Transverse colon (tissue), 4 donors: ENCODE measurements at regions not wholly inside any gene's neighbourhood (a gene's known extent, or its start where the extent isn't known, plus 50 kb on each side); places are given as distances from the start of the nearest gene placed in this dataset.

Experiments used
- DNase-seq: peaks from one replicate; pipeline ENCODE4 v3.0.0-alpha.2; 2019
- H3K27ac ChIP-seq, 4 donors: fragments of 200-600 bp; sonication (generic); 2 replicates each; pipeline ENCODE4 v1.5.1; 2016 to 2018; ENCODE audit warnings: inconsistent platforms in 4 of 4
- H3K27me3 ChIP-seq: fragments of 200-600 bp; sonication (generic); 2 replicates; pipeline ENCODE4 v1.5.1; 2017; ENCODE audit warnings: inconsistent platforms
- H3K36me3 ChIP-seq, 4 donors: fragments of 200-600 bp; sonication (generic); 2 replicates each; pipeline ENCODE4 v1.5.1; 2017 to 2019; ENCODE audit warnings: inconsistent platforms in 4 of 4
- H3K4me1 ChIP-seq, 4 donors: fragments of 200-600 bp; sonication (generic); 2 replicates each; pipeline ENCODE4 v1.5.1; 2017 to 2020; ENCODE audit warnings: inconsistent platforms in 4 of 4
- H3K4me3 ChIP-seq, 4 donors: fragments of 200-600 bp; sonication (generic); 1 replicate in 1 of 4; 2 replicates in 3 of 4; pipeline versions ENCODE4 v1.5.1 to v1.6.1; 2017 to 2019; ENCODE audit warnings: inconsistent platforms in 4 of 4
- H3K9me3 ChIP-seq, 2 donors: fragments of 200-600 bp; sonication (generic); 2 replicates each; pipeline ENCODE4 v1.5.1; 2017 to 2019; ENCODE audit warnings: inconsistent platforms in 2 of 2
- EP300 ChIP-seq: sonication (generic); formaldehyde crosslinking; IDR thresholded peaks from one replicate; pipeline ENCODE4 v1.6.1; 2017; ENCODE audit warnings: antibody characterized with exemption, low read depth
- POLR2A ChIP-seq: fragments of 450-650 bp; IDR thresholded peaks from one replicate; pipeline ENCODE4 v1.6.1; 2016; ENCODE audit warnings: antibody characterized with exemption, mild to moderate bottlenecking, moderate library complexity
- POLR2AphosphoS5 ChIP-seq, 3 donors: sonication (generic); formaldehyde crosslinking; IDR thresholded peaks; one replicate each; pipeline ENCODE4 v1.6.1; 2016; ENCODE audit warnings: antibody characterized with exemption in 3 of 3
- WGBS, 2 donors: methylation state at CpG; one replicate each; pipeline ENCODE4 v1.1.5; 2018; ENCODE audit warnings: low coverage in 1 of 2; 5-methylcytosine and 5-hydroxymethylcytosine counted together
- in situ Hi-C, 4 donors: fragments of 200-750 bp; cut with MboI; loops; one replicate each; pipeline versions ENCODE4 v1.15.0 to v1.15.1; 2017; ENCODE audit warnings: low sequenced_read_pairs in 3 of 4, low pct_ligation_motif_present in 1 of 4, low pct_unique_long_range_greater_than_20kb in 1 of 4
- intact Hi-C: fragments of 100-400 bp; cut with DNase I; formaldehyde crosslinking; loops from one replicate; pipeline ENCODE4 v1.15.1; 2023; ENCODE audit warnings: low total_unique reads
- TF ChIP-seq, protein P1 (sequence below), 5 experiments: fragments of 200-600 bp in 3 of 5; fragments of 450-650 bp in 2 of 5; sonication (generic) in 3 of 5; IDR thresholded peaks; 1 replicate in 2 of 5; 2 replicates in 3 of 5; pipeline ENCODE4 v1.5.1; 2016 to 2017; ENCODE audit warnings: antibody characterized with exemption in 5 of 5, inconsistent platforms in 3 of 5, mild to moderate bottlenecking in 2 of 5, moderate library complexity in 1 of 5

GRCh38 chr2:40033781-40034180 is 254.7 kb upstream of the THUMPD2 start:
- WGBS, 2 donors: 69 to 74% methylated on average over 4 of the region's 4 CpGs
- TF ChIP-seq, protein P1, sequence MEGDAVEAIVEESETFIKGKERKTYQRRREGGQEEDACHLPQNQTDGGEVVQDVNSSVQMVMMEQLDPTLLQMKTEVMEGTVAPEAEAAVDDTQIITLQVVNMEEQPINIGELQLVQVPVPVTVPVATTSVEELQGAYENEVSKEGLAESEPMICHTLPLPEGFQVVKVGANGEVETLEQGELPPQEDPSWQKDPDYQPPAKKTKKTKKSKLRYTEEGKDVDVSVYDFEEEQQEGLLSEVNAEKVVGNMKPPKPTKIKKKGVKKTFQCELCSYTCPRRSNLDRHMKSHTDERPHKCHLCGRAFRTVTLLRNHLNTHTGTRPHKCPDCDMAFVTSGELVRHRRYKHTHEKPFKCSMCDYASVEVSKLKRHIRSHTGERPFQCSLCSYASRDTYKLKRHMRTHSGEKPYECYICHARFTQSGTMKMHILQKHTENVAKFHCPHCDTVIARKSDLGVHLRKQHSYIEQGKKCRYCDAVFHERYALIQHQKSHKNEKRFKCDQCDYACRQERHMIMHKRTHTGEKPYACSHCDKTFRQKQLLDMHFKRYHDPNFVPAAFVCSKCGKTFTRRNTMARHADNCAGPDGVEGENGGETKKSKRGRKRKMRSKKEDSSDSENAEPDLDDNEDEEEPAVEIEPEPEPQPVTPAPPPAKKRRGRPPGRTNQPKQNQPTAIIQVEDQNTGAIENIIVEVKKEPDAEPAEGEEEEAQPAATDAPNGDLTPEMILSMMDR (IDR thresholded peaks at IDR 0.05): no peak
- TF ChIP-seq EP300 (no peak), POLR2AphosphoS5 (IDR thresholded peaks at IDR 0.05) (no peak), POLR2A (no peak)
- in situ Hi-C loops (no loop called here), intact Hi-C loops (no loop called here)
- Histone ChIP-seq H3K27me3 (no peaks in the 10 kb centered on the region), H3K4me1 (peaks cover 0 to under 1% (median 0%) of the 10 kb centered on the region in 4 donors), H3K4me3 (no peak overlapping the region), H3K9me3 (no peaks in the 10 kb centered on the region), H3K27ac (no peak overlapping the region), H3K36me3 (no peaks in the 10 kb centered on the region)
- no peak for DNase-seq

- DNase-seq: no peak
- Histone ChIP-seq H3K9me3 (no peaks in the 10 kb centered on the region), H3K27ac (no peak overlapping the region), H3K27me3 (no peaks in the 10 kb centered on the region), H3K4me3 (no peak overlapping the region), H3K36me3 (no peaks in the 10 kb centered on the region), H3K4me1 (no peaks in the 10 kb centered on the region)
- 65 to 70% methylated on average over 2 of the region's 2 CpGs for whole genome bisulfite sequencing, 2 donors
- intact Hi-C loops: no loop called here
- in situ Hi-C loops: no loop called here
- TF ChIP-seq, protein P1 (IDR thresholded peaks at IDR 0.05): no peak
- TF ChIP-seq POLR2A: no peak
- no peak for TF ChIP-seq POLR2AphosphoS5 (IDR thresholded peaks at IDR 0.05)
- no peak for TF ChIP-seq EP300
These were observed 253.7 kb upstream of the THUMPD2 start for GRCh38 chr2:40032650-40033319.

DNA sequence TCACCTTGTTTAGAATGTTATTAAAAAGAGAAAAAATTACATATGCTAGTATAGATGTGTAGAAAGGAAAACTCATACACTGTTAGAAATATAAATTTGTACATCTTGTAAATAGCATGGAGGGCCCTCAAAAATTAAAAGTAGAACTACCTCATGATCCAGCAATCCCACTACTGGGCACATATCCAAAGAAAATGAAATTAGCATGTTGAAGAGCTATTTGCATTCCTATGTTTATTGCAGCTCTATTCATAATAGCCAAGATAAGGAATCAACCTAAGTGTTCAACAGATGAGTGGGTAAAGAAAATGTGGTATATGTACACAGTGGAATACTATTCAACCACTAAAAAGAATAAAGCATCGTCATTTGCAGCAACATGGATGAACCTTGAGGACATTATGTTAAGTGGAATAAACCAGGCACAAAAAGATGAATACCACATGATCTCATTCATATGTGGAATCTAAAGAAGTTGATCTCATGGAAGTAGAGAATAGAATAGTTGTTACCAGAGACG is 251.5 kb upstream of the THUMPD2 start:
- no peaks in the 10 kb centered on the region for H3K9me3 ChIP-seq
- no peak overlapping the region for H3K4me3 ChIP-seq
- H3K27ac ChIP-seq: no peak overlapping the region
- no peaks in the 10 kb centered on the region for H3K36me3 ChIP-seq
- DNase-seq: no peak
- no peaks in the 10 kb centered on the region for H3K4me1 ChIP-seq
- H3K27me3 ChIP-seq: no peaks in the 10 kb centered on the region
- TF ChIP-seq POLR2AphosphoS5 (IDR thresholded peaks at IDR 0.05) (no peak), EP300 (no peak), POLR2A (no peak)
- TF ChIP-seq, protein P1 (IDR thresholded peaks at IDR 0.05): no peak
- in situ Hi-C loops (no loop called here), intact Hi-C loops (no loop called here)
- WGBS, 2 donors: 60 to 74% methylated on average over 2 of the region's 2 CpGs

DNA sequence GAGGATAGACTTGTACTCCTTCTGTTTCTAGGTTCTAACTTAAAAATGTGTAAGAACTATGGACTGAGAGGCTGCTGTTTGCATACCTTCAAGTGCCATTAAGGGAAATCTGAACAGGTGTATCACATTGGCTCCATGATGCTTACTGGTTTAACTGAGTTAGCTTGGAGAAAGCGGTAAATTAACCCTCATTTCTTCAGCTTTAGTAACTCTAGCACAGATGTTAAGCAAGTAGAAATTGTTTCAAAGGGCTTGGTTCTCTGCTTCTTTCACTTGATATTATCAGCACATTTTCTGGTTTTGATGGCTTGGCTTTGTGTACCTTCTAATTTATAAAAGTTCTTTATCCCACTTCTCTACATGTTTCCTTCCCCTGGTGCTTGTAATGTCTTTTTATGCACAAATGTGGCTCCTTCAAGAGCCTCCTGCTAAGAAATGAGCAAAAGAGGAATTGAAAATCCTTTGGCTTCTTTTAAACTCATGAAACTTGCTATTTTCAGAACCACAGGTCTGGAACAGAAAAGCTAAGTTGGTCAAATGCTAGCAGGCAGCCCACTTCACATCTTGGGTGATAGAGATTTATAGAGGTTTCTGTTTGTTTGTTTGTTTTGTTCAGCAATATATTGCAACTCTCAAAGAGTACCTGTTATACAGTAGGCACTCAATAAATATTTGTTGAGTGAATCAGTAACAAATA is 249.9 kb upstream of the THUMPD2 start:
- Histone ChIP-seq H3K27me3 (no peaks in the 10 kb centered on the region), H3K9me3 (no peaks in the 10 kb centered on the region), H3K27ac (no peak overlapping the region), H3K4me1 (no peaks in the 10 kb centered on the region), H3K4me3 (no peak overlapping the region), H3K36me3 (no peaks in the 10 kb centered on the region)
- in situ Hi-C loops (no loop called here), intact Hi-C loops (no loop called here)
- DNase-seq: no peak
- WGBS, 2 donors: 89% methylated on average over 1 of the region's 1 CpG; no CpG with 5 or more reads in 1 of the 2 donors
- TF ChIP-seq, protein P1 (IDR thresholded peaks at IDR 0.05): no peak
- TF ChIP-seq POLR2AphosphoS5 (IDR thresholded peaks at IDR 0.05) (no peak), EP300 (no peak), POLR2A (no peak)
